ENCODE measurements at regions not wholly inside any gene's neighbourhood (a gene's known extent, or its start where the extent isn't known, plus 50 kb on each side); places are given as distances from the start of the nearest gene placed in this dataset.

DNA sequence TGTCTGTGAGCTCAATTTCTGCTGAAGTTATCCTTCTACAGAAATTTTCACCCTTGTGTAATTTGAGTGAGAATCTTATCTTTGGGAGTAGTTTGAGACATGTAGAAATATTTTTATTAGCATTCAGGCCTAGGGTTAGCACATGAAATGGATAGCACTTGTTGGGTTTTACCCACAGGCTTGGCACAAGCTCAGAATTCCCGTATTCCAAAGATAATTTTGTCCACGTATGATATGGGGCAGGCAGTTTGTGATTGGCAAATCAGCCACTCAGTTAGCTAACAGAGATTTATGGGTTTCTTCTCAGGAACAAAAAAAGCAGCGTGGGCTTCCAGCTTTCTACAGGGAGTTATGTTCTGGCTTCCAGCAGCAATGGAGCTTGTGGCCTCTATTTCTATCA, 117.9 kb upstream of the DCAF8L1 start:
- Mint-ChIP-seq H3K36me3 (no peaks in the 10 kb centered on the region), H3K9me3 (peaks cover 20% of the 10 kb centered on the region), H3K27ac (peak overlapping the region; percentile 16), H3K27me3 (ENCODE audit: low read depth) (no peaks in the 10 kb centered on the region), H3K4me3 (no peak overlapping the region), H3K4me1 (peaks cover 9% of the 10 kb centered on the region)
- DNase-seq (ENCODE audit: low spot score in 2 of 2, unreplicated experiment in 2 of 2): no peak
- no peak for TF ChIP-seq CTCF (IDR thresholded peaks at IDR 0.05; ENCODE audit: unreplicated experiment)

DNA sequence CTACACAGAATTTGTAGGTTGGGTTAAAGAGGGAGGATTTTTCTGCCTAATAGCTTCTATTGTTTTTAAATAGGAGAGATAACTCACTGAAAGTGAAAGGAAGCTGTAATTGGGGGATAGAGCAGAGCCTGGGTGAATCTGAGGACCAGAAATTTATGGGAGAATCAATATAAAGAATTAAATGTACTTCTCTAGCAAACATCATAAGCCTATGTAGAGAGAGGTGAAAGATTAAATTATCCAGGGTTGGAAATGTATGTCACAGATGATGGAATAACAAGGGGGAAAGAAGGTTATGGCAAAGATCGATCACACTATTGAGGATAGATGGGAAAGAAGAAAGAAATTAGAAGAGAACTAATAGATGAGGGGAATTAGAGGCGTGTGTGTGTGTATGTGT, 104.4 kb upstream of the DCAF8L1 start:
- Mint-ChIP-seq H3K4me1 (peaks cover 4% of the 10 kb centered on the region), H3K27me3 (ENCODE audit: low read depth) (no peaks in the 10 kb centered on the region), H3K36me3 (peaks cover 2% of the 10 kb centered on the region), H3K4me3 (no peak overlapping the region), H3K27ac (no peak overlapping the region), H3K9me3 (peaks cover 18% of the 10 kb centered on the region)
- TF ChIP-seq CTCF (IDR thresholded peaks at IDR 0.05; ENCODE audit: unreplicated experiment): no peak
- no peak for DNase-seq (ENCODE audit: low spot score in 2 of 2, unreplicated experiment in 2 of 2)

- Mint-ChIP-seq H3K4me3 (no peak overlapping the region), H3K36me3 (peaks cover 5% of the 10 kb centered on the region), H3K4me1 (peaks cover 23% of the 10 kb centered on the region), H3K27me3 (ENCODE audit: low read depth) (no peaks in the 10 kb centered on the region), H3K27ac (peak overlapping the region; percentile 3), H3K9me3 (peaks cover 11% of the 10 kb centered on the region)
- DNase-seq (ENCODE audit: low spot score in 2 of 2, unreplicated experiment in 2 of 2): peak in 1 of 2 experiments; percentile 43
- no peak for TF ChIP-seq CTCF (IDR thresholded peaks at IDR 0.05; ENCODE audit: unreplicated experiment)
Measured at GRCh38 chrX:28058901-28059300, 77.7 kb upstream of the DCAF8L1 start.

DNA sequence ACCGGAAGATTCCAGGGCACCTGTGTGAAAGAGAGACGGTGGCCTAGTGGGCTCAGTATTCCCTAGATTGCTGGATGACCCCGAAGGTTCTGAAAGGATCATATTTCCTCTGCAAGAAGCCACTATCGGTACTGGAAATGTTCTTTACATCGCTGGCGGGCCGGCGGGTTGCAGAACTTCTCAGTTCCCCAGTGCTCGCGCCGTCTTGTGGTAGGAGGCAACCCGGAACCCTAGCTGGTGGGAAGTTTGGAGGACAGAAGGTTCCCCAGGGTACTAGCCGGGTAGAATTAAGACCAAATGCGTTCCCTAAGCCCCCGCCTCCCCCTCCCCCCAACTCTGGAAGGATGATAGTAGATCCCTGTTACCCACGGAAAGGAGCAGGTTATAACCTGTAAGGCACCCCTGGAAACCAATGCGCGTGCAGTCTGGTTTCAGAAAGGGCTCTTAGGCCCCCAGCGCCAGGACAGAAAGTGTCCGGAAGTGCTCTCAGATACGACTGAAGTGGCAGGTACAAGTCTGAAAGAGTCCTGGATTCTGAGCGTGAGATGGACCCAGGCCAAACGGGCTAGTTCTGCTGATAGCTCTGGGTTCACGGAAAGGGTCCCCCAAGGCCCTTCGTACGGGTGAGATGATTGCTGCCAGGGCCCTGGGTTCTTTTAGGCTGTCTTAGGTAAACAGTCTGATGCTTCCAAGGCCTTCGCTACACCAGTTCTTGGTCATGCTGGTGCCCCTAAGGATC, 61.7 kb upstream of the DCAF8L1 start:
- H3K4me3 Mint-ChIP-seq: no peak overlapping the region
- no peak for TF ChIP-seq CTCF (IDR thresholded peaks at IDR 0.05; ENCODE audit: unreplicated experiment)
- H3K9me3 Mint-ChIP-seq: peaks cover 37% of the 10 kb centered on the region
- no peaks in the 10 kb centered on the region for H3K27me3 Mint-ChIP-seq (ENCODE audit: low read depth)
- H3K36me3 Mint-ChIP-seq: no peaks in the 10 kb centered on the region
- H3K27ac Mint-ChIP-seq: no peak overlapping the region
- DNase-seq (ENCODE audit: low spot score in 2 of 2, unreplicated experiment in 2 of 2): no peak
- H3K4me1 Mint-ChIP-seq: no peaks in the 10 kb centered on the region

DNA sequence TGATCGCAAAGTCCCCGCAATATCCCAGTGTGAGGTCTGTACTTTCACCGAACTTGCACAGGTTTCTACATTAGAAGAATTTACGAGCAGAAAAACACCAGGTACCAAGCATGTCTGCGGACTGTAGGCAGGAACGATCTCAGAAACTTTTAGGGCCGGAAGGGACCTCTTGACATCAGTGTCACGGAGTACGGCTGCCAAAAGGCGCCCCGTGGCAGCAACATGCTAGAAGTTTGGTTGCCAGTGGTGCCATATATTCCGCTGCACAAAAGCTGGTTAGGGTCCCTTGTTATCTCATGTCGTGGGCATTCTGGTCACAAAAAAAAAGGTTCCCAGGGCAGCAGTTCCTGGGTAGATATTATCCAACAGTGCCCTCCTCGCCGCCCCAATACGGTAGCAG, 61.0 kb upstream of the DCAF8L1 start:
- no peaks in the 10 kb centered on the region for H3K27me3 Mint-ChIP-seq (ENCODE audit: low read depth)
- no peak for TF ChIP-seq CTCF (IDR thresholded peaks at IDR 0.05; ENCODE audit: unreplicated experiment)
- H3K27ac Mint-ChIP-seq: no peak overlapping the region
- no peak for DNase-seq (ENCODE audit: low spot score in 2 of 2, unreplicated experiment in 2 of 2)
- H3K4me1 Mint-ChIP-seq: no peaks in the 10 kb centered on the region
- H3K36me3 Mint-ChIP-seq: no peaks in the 10 kb centered on the region
- no peak overlapping the region for H3K4me3 Mint-ChIP-seq
- H3K9me3 Mint-ChIP-seq: peaks cover 44% of the 10 kb centered on the region

Measured in mesothelial cell of epicardium (in vitro differentiated cells).